Suprapubic skin (tissue), 4 donors: ENCODE measurements at regions not wholly inside any gene's neighbourhood (a gene's known extent, or its start where the extent isn't known, plus 50 kb on each side); places are given as distances from the start of the nearest gene placed in this dataset.

Experiments
- DNase-seq, 2 donors: peaks; one replicate each; pipeline ENCODE4 v3.0.0-alpha.2; 2019; ENCODE audit warnings: low spot score in 2 of 2
- H3K27ac ChIP-seq: fragments of 200-600 bp; sonication (generic); one replicate; pipeline ENCODE4 v1.5.1; 2019
- H3K27me3 ChIP-seq: fragments of 200-600 bp; sonication (generic); one replicate; pipeline ENCODE4 v1.5.1; 2019
- H3K36me3 ChIP-seq: fragments of 200-600 bp; sonication (generic); one replicate; pipeline ENCODE4 v1.5.1; 2019
- H3K4me1 ChIP-seq: fragments of 200-600 bp; sonication (generic); one replicate; pipeline ENCODE4 v1.5.1; 2019
- H3K4me3 ChIP-seq: fragments of 200-600 bp; sonication (generic); one replicate; pipeline ENCODE4 v1.5.1; 2019; ENCODE audit warnings: mild to moderate bottlenecking
- H3K9me3 ChIP-seq: fragments of 200-600 bp; sonication (generic); one replicate; pipeline ENCODE4 v1.5.1; 2019
- EP300 ChIP-seq: sonication (generic); formaldehyde crosslinking; IDR thresholded peaks from one replicate; pipeline ENCODE4 v1.6.1; 2017; ENCODE audit warnings: antibody characterized with exemption
- POLR2A ChIP-seq, 2 donors: fragments of 450-650 bp; IDR thresholded peaks; one replicate each; pipeline ENCODE4 v1.6.1; 2017; ENCODE audit warnings: antibody characterized with exemption in 2 of 2, mild to moderate bottlenecking in 2 of 2, moderate library complexity in 2 of 2
- POLR2AphosphoS5 ChIP-seq, 3 donors: sonication (generic); formaldehyde crosslinking; IDR thresholded peaks; one replicate each; pipeline ENCODE4 v1.6.1; 2017; ENCODE audit warnings: antibody characterized with exemption in 3 of 3
- WGBS: methylation state at CpG from one replicate; pipeline ENCODE4 v1.1.5; 2018; 5-methylcytosine and 5-hydroxymethylcytosine counted together
- TF ChIP-seq, protein P1 (sequence below), 2 donors: fragments of 200-600 bp in 1 of 2; fragments of 450-650 bp in 1 of 2; sonication (generic) in 1 of 2; IDR thresholded peaks; one replicate each; pipeline ENCODE4 v1.5.1; 2016 to 2019; ENCODE audit warnings: antibody characterized with exemption in 2 of 2, mild to moderate bottlenecking in 1 of 2, moderate library complexity in 1 of 2

DNA sequence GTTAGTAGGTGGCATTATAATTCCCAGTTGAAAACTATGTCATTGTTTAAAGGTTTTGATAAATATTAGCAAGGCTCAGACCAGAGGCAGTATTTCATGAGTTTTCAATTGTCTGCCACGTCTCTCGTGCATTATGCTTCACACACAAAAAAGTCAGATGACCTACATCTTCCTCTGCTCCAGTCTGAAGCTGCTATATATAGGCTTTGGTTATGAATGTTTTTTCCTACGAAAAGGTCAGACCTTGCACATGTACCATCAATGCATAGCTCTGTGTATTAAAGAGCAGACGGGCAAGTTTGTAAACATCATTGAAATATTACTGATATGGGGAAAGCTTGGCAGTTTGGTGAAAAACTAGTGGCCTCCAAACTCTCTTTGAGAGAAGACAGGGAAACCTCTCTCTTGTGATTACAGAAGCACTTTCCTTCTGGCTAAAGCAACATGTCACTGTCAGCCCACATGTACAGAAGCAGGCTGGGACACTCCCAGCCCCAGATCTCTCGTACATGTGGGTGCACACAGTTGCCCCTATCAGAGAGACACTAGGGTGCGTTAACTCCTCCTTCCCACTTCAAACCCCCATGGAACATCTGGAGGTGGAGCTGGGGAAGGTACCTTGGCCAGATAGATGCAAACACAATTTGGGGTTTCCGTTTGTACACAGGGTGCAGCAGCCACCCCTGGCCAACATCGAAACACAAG lies 184.0 kb upstream of the BCL6 start:
- 78% methylated on average over 8 of the region's 8 CpGs for WGBS

DNA sequence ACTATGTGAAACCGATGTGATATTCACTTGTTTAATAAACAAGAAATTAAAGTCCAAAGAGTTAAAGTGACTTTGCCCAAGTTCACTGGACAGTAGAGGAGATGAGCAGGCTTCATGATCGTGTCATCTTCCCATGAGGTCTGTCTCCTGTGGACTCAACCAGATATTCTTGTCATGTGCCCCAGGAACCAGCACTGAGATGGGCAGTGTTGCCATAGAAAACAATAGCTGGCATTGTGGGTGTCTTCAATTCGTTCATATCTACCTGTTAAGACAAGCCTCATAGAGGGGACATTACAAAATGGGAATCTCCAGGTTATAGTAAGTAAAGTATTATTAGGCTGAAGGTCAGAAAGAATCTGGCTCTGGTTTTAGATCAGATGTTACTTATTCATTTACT lies 184.8 kb upstream of the BCL6 start:
- H3K4me3 ChIP-seq, result no peak overlapping the region
- no peaks in the 10 kb centered on the region for H3K4me1 ChIP-seq
- 68% methylated on average over 3 of the region's 3 CpGs for WGBS
- H3K27ac ChIP-seq, result no peak overlapping the region
- TF ChIP-seq, protein P1, sequence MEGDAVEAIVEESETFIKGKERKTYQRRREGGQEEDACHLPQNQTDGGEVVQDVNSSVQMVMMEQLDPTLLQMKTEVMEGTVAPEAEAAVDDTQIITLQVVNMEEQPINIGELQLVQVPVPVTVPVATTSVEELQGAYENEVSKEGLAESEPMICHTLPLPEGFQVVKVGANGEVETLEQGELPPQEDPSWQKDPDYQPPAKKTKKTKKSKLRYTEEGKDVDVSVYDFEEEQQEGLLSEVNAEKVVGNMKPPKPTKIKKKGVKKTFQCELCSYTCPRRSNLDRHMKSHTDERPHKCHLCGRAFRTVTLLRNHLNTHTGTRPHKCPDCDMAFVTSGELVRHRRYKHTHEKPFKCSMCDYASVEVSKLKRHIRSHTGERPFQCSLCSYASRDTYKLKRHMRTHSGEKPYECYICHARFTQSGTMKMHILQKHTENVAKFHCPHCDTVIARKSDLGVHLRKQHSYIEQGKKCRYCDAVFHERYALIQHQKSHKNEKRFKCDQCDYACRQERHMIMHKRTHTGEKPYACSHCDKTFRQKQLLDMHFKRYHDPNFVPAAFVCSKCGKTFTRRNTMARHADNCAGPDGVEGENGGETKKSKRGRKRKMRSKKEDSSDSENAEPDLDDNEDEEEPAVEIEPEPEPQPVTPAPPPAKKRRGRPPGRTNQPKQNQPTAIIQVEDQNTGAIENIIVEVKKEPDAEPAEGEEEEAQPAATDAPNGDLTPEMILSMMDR (IDR thresholded peaks at IDR 0.05), result no peak
- TF ChIP-seq EP300, result no peak
- TF ChIP-seq POLR2AphosphoS5 (IDR thresholded peaks at IDR 0.05), result no peak
- no peak for TF ChIP-seq POLR2A (IDR thresholded peaks at IDR 0.05)
- H3K36me3 ChIP-seq, result no peaks in the 10 kb centered on the region
- H3K9me3 ChIP-seq, result no peaks in the 10 kb centered on the region
- no peaks in the 10 kb centered on the region for H3K27me3 ChIP-seq
- DNase-seq, result no peak

More for the DNA sequence above, 184.0 kb upstream of the BCL6 start:
- no peak for TF ChIP-seq POLR2A (IDR thresholded peaks at IDR 0.05)
- TF ChIP-seq EP300, result no peak
- TF ChIP-seq POLR2AphosphoS5 (IDR thresholded peaks at IDR 0.05), result no peak
- TF ChIP-seq, protein P1 (IDR thresholded peaks at IDR 0.05), result no peak
- no peaks in the 10 kb centered on the region for H3K27me3 ChIP-seq
- H3K4me3 ChIP-seq, result no peak overlapping the region
- H3K9me3 ChIP-seq, result no peaks in the 10 kb centered on the region
- DNase-seq, result no peak
- H3K36me3 ChIP-seq, result no peaks in the 10 kb centered on the region
- H3K27ac ChIP-seq, result no peak overlapping the region
- H3K4me1 ChIP-seq, result no peaks in the 10 kb centered on the region

DNA sequence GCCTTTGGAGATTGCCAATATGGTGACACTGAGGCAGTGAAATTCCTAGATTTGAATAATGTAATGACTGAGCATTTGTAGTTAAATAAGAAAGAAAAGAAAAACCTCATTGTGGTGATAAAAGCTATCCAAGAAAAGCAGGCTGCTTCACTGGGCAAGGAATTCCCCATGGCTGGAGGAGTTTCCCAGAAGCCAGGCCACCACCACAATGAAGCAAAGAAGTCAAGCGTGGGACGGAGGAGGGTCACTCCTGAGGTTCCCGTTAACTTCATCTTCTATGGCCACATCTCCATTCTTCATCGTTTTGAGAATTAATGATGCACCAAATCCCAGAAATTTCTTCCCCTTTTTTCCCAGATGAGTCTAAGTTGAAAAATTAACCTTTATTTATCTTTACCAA lies 185.8 kb upstream of the BCL6 start:
- Histone ChIP-seq H3K4me1 (no peaks in the 10 kb centered on the region), H3K27ac (no peak overlapping the region), H3K27me3 (no peaks in the 10 kb centered on the region), H3K36me3 (no peaks in the 10 kb centered on the region), H3K4me3 (no peak overlapping the region), H3K9me3 (no peaks in the 10 kb centered on the region)
- DNase-seq, result no peak
- 90% methylated on average over 4 of the region's 4 CpGs for WGBS
- TF ChIP-seq, protein P1 (IDR thresholded peaks at IDR 0.05), result no peak
- no peak for TF ChIP-seq EP300
- TF ChIP-seq POLR2AphosphoS5 (IDR thresholded peaks at IDR 0.05), result no peak
- TF ChIP-seq POLR2A (IDR thresholded peaks at IDR 0.05), result no peak

DNA sequence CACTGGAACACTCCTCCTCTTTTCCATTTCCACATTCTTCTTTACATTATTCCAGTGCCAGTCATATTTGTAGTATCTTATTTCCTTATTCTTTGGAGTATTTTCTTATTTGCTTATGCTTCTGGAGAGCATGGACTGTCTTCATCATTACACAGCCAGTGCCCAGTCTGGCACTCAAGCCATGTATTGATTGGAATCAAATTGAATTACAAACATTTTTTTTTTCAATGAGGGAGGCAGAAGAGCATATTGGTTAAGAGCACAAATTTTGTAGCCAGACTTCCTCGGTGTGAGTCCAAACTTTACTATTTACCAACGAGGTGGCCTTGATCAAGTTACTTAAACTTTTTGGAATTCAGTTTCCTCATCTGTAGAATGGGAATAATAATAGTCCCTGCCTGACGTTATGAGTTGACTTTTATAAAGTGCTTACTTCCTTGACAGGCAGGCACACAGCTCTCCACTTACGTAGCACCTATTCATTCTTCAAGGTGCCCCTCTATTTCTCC lies 186.6 kb upstream of the BCL6 start:
- Histone ChIP-seq H3K4me3 (no peak overlapping the region), H3K27me3 (no peaks in the 10 kb centered on the region), H3K36me3 (no peaks in the 10 kb centered on the region), H3K27ac (no peak overlapping the region), H3K4me1 (no peaks in the 10 kb centered on the region), H3K9me3 (no peaks in the 10 kb centered on the region)
- TF ChIP-seq, protein P1 (IDR thresholded peaks at IDR 0.05), result no peak
- no peak for TF ChIP-seq EP300
- no peak for TF ChIP-seq POLR2AphosphoS5 (IDR thresholded peaks at IDR 0.05)
- 82% methylated on average over 4 of the region's 4 CpGs for WGBS
- DNase-seq, result no peak

DNA sequence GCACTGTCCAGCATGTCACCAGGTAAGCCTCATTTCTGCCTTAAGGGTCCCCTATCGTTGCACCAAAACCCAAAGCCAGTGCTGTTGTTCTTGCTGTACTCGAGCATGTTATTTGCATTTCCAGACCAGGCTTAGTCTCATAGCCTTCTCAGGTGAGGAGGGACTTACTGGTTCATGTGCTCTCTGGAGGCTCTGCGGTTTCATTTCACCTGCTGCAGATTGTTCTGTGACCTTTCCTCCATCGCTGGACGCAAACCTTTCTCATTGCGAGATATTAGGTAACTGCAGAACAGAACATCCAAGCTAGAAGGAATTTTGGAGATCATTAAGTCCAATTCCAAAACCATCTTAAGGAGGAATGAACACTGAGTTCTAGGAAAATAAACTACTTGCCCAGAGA lies 187.3 kb upstream of the BCL6 start:
- TF ChIP-seq, protein P1 (IDR thresholded peaks at IDR 0.05), result no peak
- TF ChIP-seq POLR2AphosphoS5 (IDR thresholded peaks at IDR 0.05) (no peak), EP300 (no peak), POLR2A (IDR thresholded peaks at IDR 0.05) (no peak)
- Histone ChIP-seq H3K36me3 (no peaks in the 10 kb centered on the region), H3K27ac (no peak overlapping the region), H3K9me3 (no peaks in the 10 kb centered on the region), H3K4me1 (no peaks in the 10 kb centered on the region), H3K4me3 (no peak overlapping the region), H3K27me3 (no peaks in the 10 kb centered on the region)
- no peak for DNase-seq
- 97% methylated on average over 6 of the region's 6 CpGs for WGBS
